DOHH2 (cell line): ENCODE measurements at regions not wholly inside any gene's neighbourhood (a gene's known extent, or its start where the extent isn't known, plus 50 kb on each side); places are given as distances from the start of the nearest gene placed in this dataset.

ENCODE experiments used
- H3F3A ChIP-seq: fragments of 200-600 bp; sonication (generic), shearing (Covaris generic); 2 replicates; pipeline ENCODE4 v1.6.0; 2016; ENCODE audit warnings: antibody characterized with exemption, mild to moderate bottlenecking; ENCODE audit not compliant: control insufficient read depth, insufficient read depth
- H3K27ac ChIP-seq: fragments of 200-600 bp; sonication (generic); 2 replicates; pipeline ENCODE4 v1.5.1; 2014; ENCODE audit warnings: low read depth, mild to moderate bottlenecking, low read length, moderate library complexity
- H3K27me3 ChIP-seq: fragments of 200-600 bp; sonication (generic); 2 replicates; pipeline ENCODE4 v1.6.1; 2014; ENCODE audit warnings: mild to moderate bottlenecking, low read length, mixed read lengths; ENCODE audit not compliant: control insufficient read depth
- H3K36me3 ChIP-seq: fragments of 200-600 bp; sonication (generic); 2 replicates; pipeline ENCODE4 v1.6.1; 2014; ENCODE audit warnings: mild to moderate bottlenecking, low read length, moderate library complexity, mixed read lengths; ENCODE audit not compliant: control insufficient read depth
- H3K4me1 ChIP-seq: fragments of 200-600 bp; sonication (generic); 2 replicates; pipeline ENCODE4 v1.6.1; 2014; ENCODE audit warnings: mild to moderate bottlenecking, low read length, mixed read lengths; ENCODE audit not compliant: control insufficient read depth
- H3K4me2 ChIP-seq: fragments of 200-600 bp; sonication (generic); 2 replicates; pipeline ENCODE4 v1.6.0; 2014; ENCODE audit warnings: mild to moderate bottlenecking, low read length, moderate library complexity
- H3K4me3 ChIP-seq: fragments of 200-600 bp; sonication (generic); 2 replicates; pipeline ENCODE4 v1.5.1; 2014; ENCODE audit warnings: mild to moderate bottlenecking, low read length, mixed read lengths
- H3K79me2 ChIP-seq: fragments of 200-600 bp; sonication (generic); 2 replicates; pipeline ENCODE4 v1.6.1; 2014; ENCODE audit warnings: mild to moderate bottlenecking, low read length, mixed read lengths; ENCODE audit not compliant: control insufficient read depth
- H3K9me2 ChIP-seq: fragments of 200-600 bp; sonication (generic); replicated peaks from 2 replicates; pipeline ENCODE4 v1.6.1; 2014; ENCODE audit warnings: mild to moderate bottlenecking, low read length, mixed read lengths; ENCODE audit not compliant: control insufficient read depth
- H3K9me3 ChIP-seq: fragments of 200-600 bp; sonication (generic); 2 replicates; pipeline ENCODE4 v1.6.1; 2014; ENCODE audit warnings: antibody characterized with exemption, low read length, mixed read lengths; ENCODE audit not compliant: control insufficient read depth, insufficient read depth
- H4K20me1 ChIP-seq: fragments of 200-600 bp; sonication (generic); 2 replicates; pipeline ENCODE4 v1.6.0; 2014; ENCODE audit warnings: low read depth, mild to moderate bottlenecking, antibody characterized with exemption, low read length, moderate library complexity; ENCODE audit not compliant: control insufficient read depth, insufficient read depth
- CTCF ChIP-seq: fragments of 200-600 bp; sonication (generic); IDR thresholded peaks from one replicate; pipeline ENCODE4 v1.5.1; 2014; ENCODE audit warnings: antibody characterized with exemption, mild to moderate bottlenecking, low read depth, low read length; ENCODE audit not compliant: poor library complexity, severe bottlenecking
- EZH2phosphoT487 ChIP-seq: fragments of 200-600 bp; sonication (generic); IDR thresholded peaks from 2 replicates; pipeline ENCODE4 v1.6.1; 2017; ENCODE audit warnings: borderline replicate concordance, mild to moderate bottlenecking, antibody characterized with exemption, low read length, moderate library complexity, mixed read lengths

- Histone ChIP-seq H3K4me1 (0 out of 2 replicates have a peak, but pooled peaks cover 3% of the 10 kb centered on the region), H3K4me3 (no peak overlapping the region), H4K20me1 (peaks cover 19% of the 10 kb centered on the region), H3F3A (no peaks in the 10 kb centered on the region), H3K9me3 (no peaks in the 10 kb centered on the region), H3K9me2 (no peaks in the 10 kb centered on the region), H3K79me2 (peaks cover 96% of the 10 kb centered on the region), H3K27ac (no peak overlapping the region), H3K36me3 (no peaks in the 10 kb centered on the region), H3K4me2 (no peak overlapping the region), H3K27me3 (no peaks in the 10 kb centered on the region)
- TF ChIP-seq CTCF, result no peak
- TF ChIP-seq EZH2phosphoT487, result no peak
These were observed 452.4 kb downstream of the SHQ1 start for GRCh38 chr3:72395776-72396311.

- no peak overlapping the region for H3K4me2 ChIP-seq
- H3K27me3 ChIP-seq, result no peaks in the 10 kb centered on the region
- no peaks in the 10 kb centered on the region for H3K36me3 ChIP-seq
- H3K4me1 ChIP-seq, result 0 out of 2 replicates have a peak, but pooled peaks cover 3% of the 10 kb centered on the region
- no peak overlapping the region for H3K27ac ChIP-seq
- no peak overlapping the region for H3K4me3 ChIP-seq
- no peak for TF ChIP-seq EZH2phosphoT487
- TF ChIP-seq CTCF, result no peak
- no peaks in the 10 kb centered on the region for H3F3A ChIP-seq
- peaks cover 19% of the 10 kb centered on the region for H4K20me1 ChIP-seq
- peaks cover 96% of the 10 kb centered on the region for H3K79me2 ChIP-seq
- no peaks in the 10 kb centered on the region for H3K9me2 ChIP-seq
- no peaks in the 10 kb centered on the region for H3K9me3 ChIP-seq
These were observed 454.8 kb downstream of the SHQ1 start for GRCh38 chr3:72393455-72393854.

GRCh38 chr3:72391659-72392058 is 456.6 kb downstream of the SHQ1 start:
- TF ChIP-seq EZH2phosphoT487, result no peak
- no peaks in the 10 kb centered on the region for H3K27me3 ChIP-seq
- peaks cover 97% of the 10 kb centered on the region for H3K79me2 ChIP-seq
- H3K9me3 ChIP-seq, result no peaks in the 10 kb centered on the region
- H3K36me3 ChIP-seq, result no peaks in the 10 kb centered on the region
- no peaks in the 10 kb centered on the region for H3F3A ChIP-seq
- no peak overlapping the region for H3K27ac ChIP-seq
- no peak overlapping the region for H3K4me3 ChIP-seq
- H4K20me1 ChIP-seq, result peaks cover 9% of the 10 kb centered on the region
- no peaks in the 10 kb centered on the region for H3K9me2 ChIP-seq
- 0 out of 2 replicates have a peak, but pooled peaks cover 3% of the 10 kb centered on the region for H3K4me1 ChIP-seq
- H3K4me2 ChIP-seq, result no peak overlapping the region

GRCh38 chr3:72390841-72391240 is 457.4 kb downstream of the SHQ1 start:
- Histone ChIP-seq H3K4me3 (no peak overlapping the region), H3K27me3 (no peaks in the 10 kb centered on the region), H3K4me2 (no peak overlapping the region), H3K36me3 (no peaks in the 10 kb centered on the region), H3K9me2 (no peaks in the 10 kb centered on the region), H3K4me1 (0 out of 2 replicates have a peak, but pooled peaks cover 3% of the 10 kb centered on the region), H3F3A (no peaks in the 10 kb centered on the region), H3K27ac (no peak overlapping the region), H3K9me3 (no peaks in the 10 kb centered on the region), H3K79me2 (peaks cover 97% of the 10 kb centered on the region), H4K20me1 (peaks cover 9% of the 10 kb centered on the region)
- TF ChIP-seq EZH2phosphoT487 (no peak), CTCF (no peak)
